Esophagus squamous epithelium (tissue), 4 donors: ENCODE measurements at regions not wholly inside any gene's neighbourhood (a gene's known extent, or its start where the extent isn't known, plus 50 kb on each side); places are given as distances from the start of the nearest gene placed in this dataset.

Experiments used
- CTCF ChIP-seq, 6 experiments: fragments of 450-650 bp in 4 of 6; fragments of 200-600 bp in 2 of 6; sonication (generic) in 2 of 6; IDR thresholded peaks; one replicate each; pipeline ENCODE4 v1.5.1; 2016 to 2019; ENCODE audit warnings: antibody characterized with exemption in 6 of 6, mild to moderate bottlenecking in 4 of 6, moderate library complexity in 4 of 6
- POLR2A ChIP-seq, 4 donors: fragments of 450-650 bp; IDR thresholded peaks; one replicate each; pipeline ENCODE4 v1.6.1; 2017; ENCODE audit warnings: antibody characterized with exemption in 4 of 4, mild to moderate bottlenecking in 4 of 4, moderate library complexity in 3 of 4

DNA sequence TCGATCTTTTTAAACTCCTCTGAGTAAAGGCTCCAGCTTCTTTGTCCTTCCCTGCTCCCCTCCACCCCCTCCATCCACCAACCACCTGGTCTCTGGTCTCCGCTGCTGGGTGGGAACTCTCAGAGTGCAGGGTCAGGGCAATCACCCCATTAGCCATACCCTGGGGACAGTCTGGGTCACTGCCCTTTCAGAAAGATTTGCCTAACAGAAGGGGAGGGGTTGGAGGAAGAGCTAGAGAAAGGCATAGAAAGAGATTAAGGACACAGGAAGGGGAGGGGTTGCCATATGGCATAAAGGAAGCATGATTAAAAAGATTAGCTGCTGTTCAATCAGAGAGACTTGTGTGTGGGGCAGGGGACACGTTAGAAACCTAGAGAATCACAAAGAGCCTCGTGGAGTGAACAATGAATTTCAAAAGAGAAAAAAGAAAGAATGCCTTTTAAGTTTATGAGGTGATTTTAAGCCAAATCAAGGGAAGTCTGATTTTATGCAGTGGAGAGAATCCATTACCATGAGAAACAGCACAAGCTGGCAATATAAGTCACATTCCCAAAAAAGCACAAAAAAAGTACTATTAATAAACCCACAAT lies 115.5 kb upstream of the ACSL4 start:
- TF ChIP-seq POLR2A (IDR thresholded peaks at IDR 0.05) = no peak
- TF ChIP-seq CTCF (IDR thresholded peaks at IDR 0.05) = no peak
